OCI-LY7 (cell line): ENCODE measurements at regions not wholly inside any gene's neighbourhood (a gene's known extent, or its start where the extent isn't known, plus 50 kb on each side); places are given as distances from the start of the nearest gene placed in this dataset.

Experiments
- BruUV-seq: library from RNA; stranded (reverse); fragments of 400-500 nt; replicated peaks from 2 replicates; lab custom pipeline; 2021; lab: Mats Ljungman, UMichigan
- CTCF ChIA-PET: fragments of 300-600 bp; sonication (Branson Sonifier 250); formaldehyde crosslinking; loops from one replicate; lab custom pipeline; 2022; ENCODE audit warnings: antibody characterized with exemption; ENCODE audit not compliant: unreplicated experiment; lab: Charles Lee
- POLR2A ChIA-PET: fragments of 300-600 bp; sonication (Branson Sonifier 250); formaldehyde crosslinking; loops from one replicate; lab custom pipeline; 2022; ENCODE audit warnings: antibody characterized with exemption; lab: Charles Lee
- DNase-seq: peaks from one replicate; pipeline ENCODE4 v3.0.0-alpha.2; 2015; ENCODE audit warnings: low spot score
- H2AFZ ChIP-seq: fragments of 200-600 bp; sonication (generic), shearing (Covaris generic); 2 replicates; pipeline ENCODE4 v1.6.1; 2014; ENCODE audit warnings: mild to moderate bottlenecking, antibody characterized with exemption, low read length, moderate library complexity
- H3K27ac ChIP-seq: fragments of 200-600 bp; sonication (generic); 2 replicates; pipeline ENCODE4 v1.5.1; 2014; ENCODE audit warnings: mixed run types, low read depth, mild to moderate bottlenecking, moderate library complexity, low read length, inconsistent platforms; ENCODE audit not compliant: poor library complexity, severe bottlenecking
- H3K36me3 ChIP-seq: fragments of 200-600 bp; sonication (generic); 2 replicates; pipeline ENCODE4 v1.6.1; 2014; ENCODE audit warnings: mild to moderate bottlenecking, antibody characterized with exemption, low read length, moderate library complexity, mixed read lengths; ENCODE audit not compliant: insufficient read depth
- H3K4me1 ChIP-seq: fragments of 200-600 bp; sonication (generic); 2 replicates; pipeline ENCODE4 v1.5.1; 2014; ENCODE audit warnings: mild to moderate bottlenecking, low read length; ENCODE audit not compliant: insufficient read depth, poor library complexity, severe bottlenecking
- H3K4me2 ChIP-seq: fragments of 200-600 bp; sonication (generic); 2 replicates; pipeline ENCODE4 v1.6.1; 2014; ENCODE audit warnings: mild to moderate bottlenecking, low read length
- H3K4me3 ChIP-seq: fragments of 200-600 bp; sonication (generic); 2 replicates; pipeline ENCODE4 v1.5.1; 2014; ENCODE audit warnings: mild to moderate bottlenecking, low read depth, low read length; ENCODE audit not compliant: poor library complexity, severe bottlenecking
- H3K79me2 ChIP-seq: fragments of 200-600 bp; sonication (generic); 2 replicates; pipeline ENCODE4 v1.6.1; 2016; ENCODE audit warnings: low read depth, mild to moderate bottlenecking, low read length, moderate library complexity, mixed read lengths; ENCODE audit not compliant: insufficient read depth
- H3K9me2 ChIP-seq: fragments of 200-600 bp; sonication (generic); 2 replicates; pipeline ENCODE4 v1.6.1; 2016; ENCODE audit warnings: mild to moderate bottlenecking, low read length, mixed read lengths; ENCODE audit not compliant: insufficient read depth
- H3K9me3 ChIP-seq: fragments of 200-600 bp; sonication (generic); 2 replicates; pipeline ENCODE4 v1.6.1; 2014; ENCODE audit warnings: mild to moderate bottlenecking, mixed run types, low read length, mixed read lengths
- H4K20me1 ChIP-seq: fragments of 200-600 bp; sonication (generic); 2 replicates; pipeline ENCODE4 v1.6.1; 2014; ENCODE audit warnings: mild to moderate bottlenecking, antibody characterized with exemption, low read length, moderate library complexity, mixed read lengths; ENCODE audit not compliant: insufficient read depth
- EZH2phosphoT487 ChIP-seq: fragments of 200-600 bp; sonication (generic); IDR thresholded peaks from 2 replicates; pipeline ENCODE4 v1.6.1; 2018; ENCODE audit warnings: low read depth, borderline replicate concordance, mild to moderate bottlenecking, mixed run types, antibody characterized with exemption, low read length, moderate library complexity, mixed read lengths
- intact Hi-C: fragments of 100-400 bp; cut with micrococcal nuclease; formaldehyde crosslinking; loops from one replicate; pipeline ENCODE4 v1.10.0; 2022; ENCODE audit not compliant: unreplicated experiment
- TF ChIP-seq, protein P1 (sequence below): fragments of 200-600 bp; sonication (generic); conservative IDR thresholded peaks from 2 replicates; pipeline ENCODE4 v1.5.1; 2014; ENCODE audit warnings: mild to moderate bottlenecking, antibody characterized with exemption, low read length, moderate library complexity, mixed read lengths

DNA sequence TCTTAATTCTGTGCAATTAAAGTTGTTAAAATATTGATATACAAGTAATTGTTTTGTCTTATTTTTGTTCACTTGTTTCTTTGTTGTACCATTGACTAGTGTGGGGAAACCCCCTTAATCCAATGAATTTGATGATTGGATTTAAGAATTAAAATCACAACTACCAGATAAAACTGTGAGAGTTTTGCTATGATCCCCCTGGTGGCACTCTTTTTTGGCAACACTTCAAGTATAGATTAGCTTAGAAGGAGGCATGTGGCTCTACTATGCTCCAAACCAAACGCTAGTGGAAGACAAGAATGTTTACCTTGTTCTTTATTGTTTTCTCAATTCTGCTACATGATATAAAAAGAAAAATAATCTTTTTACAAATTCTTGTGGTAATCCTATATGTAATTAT lies 477.8 kb upstream of the ETAA1 start:
- POLR2A ChIA-PET: no interaction called here
- intact Hi-C loops: no loop called here
- no TSS peak for BruUV-seq

DNA sequence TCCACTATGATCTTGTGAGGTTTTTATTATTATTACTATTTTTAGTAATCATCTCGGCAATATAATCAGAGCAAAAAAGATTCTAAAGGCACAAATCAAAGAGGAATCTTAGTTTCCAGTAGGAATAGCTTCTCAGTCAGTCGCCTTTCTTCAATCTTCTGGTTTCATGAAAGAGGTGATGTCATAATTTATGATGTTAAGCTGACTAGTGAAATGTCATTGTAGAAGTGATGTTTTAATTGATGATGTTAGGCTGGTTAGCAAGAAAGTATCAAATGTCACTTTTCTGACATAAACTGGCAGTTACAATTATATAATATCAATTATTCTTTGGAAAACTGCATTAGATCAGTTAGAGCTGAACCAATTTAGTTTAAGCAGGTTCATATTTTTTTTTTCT lies 476.7 kb upstream of the ETAA1 start:
- Histone ChIP-seq H3K36me3 (no peaks in the 10 kb centered on the region), H3K4me3 (no peak overlapping the region), H2AFZ (no peak overlapping the region), H4K20me1 (no peaks in the 10 kb centered on the region), H3K4me1 (no peaks in the 10 kb centered on the region), H3K4me2 (no peak overlapping the region), H3K79me2 (no peaks in the 10 kb centered on the region), H3K9me3 (no peaks in the 10 kb centered on the region), H3K27ac (no peak overlapping the region), H3K9me2 (no peaks in the 10 kb centered on the region)
- TF ChIP-seq EZH2phosphoT487: no peak
- TF ChIP-seq, protein P1, sequence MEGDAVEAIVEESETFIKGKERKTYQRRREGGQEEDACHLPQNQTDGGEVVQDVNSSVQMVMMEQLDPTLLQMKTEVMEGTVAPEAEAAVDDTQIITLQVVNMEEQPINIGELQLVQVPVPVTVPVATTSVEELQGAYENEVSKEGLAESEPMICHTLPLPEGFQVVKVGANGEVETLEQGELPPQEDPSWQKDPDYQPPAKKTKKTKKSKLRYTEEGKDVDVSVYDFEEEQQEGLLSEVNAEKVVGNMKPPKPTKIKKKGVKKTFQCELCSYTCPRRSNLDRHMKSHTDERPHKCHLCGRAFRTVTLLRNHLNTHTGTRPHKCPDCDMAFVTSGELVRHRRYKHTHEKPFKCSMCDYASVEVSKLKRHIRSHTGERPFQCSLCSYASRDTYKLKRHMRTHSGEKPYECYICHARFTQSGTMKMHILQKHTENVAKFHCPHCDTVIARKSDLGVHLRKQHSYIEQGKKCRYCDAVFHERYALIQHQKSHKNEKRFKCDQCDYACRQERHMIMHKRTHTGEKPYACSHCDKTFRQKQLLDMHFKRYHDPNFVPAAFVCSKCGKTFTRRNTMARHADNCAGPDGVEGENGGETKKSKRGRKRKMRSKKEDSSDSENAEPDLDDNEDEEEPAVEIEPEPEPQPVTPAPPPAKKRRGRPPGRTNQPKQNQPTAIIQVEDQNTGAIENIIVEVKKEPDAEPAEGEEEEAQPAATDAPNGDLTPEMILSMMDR: no peak
- BruUV-seq: no TSS peak
- DNase-seq: no peak
- POLR2A ChIA-PET: interaction anchor here (0.7 kb wide), 1 partner anchor 253 kb away, joined by 4 read pairs; no protein-coding TSS in a partner anchor
- CTCF ChIA-PET: no interaction called here
- intact Hi-C loops: no loop called here

More for the DNA sequence above, 477.8 kb upstream of the ETAA1 start:
- Histone ChIP-seq H3K36me3 (no peaks in the 10 kb centered on the region), H3K4me1 (no peaks in the 10 kb centered on the region), H3K9me2 (no peaks in the 10 kb centered on the region), H4K20me1 (no peaks in the 10 kb centered on the region), H3K4me2 (no peak overlapping the region), H3K4me3 (no peak overlapping the region), H3K27ac (no peak overlapping the region), H2AFZ (no peak overlapping the region), H3K9me3 (no peaks in the 10 kb centered on the region), H3K79me2 (no peaks in the 10 kb centered on the region)
- TF ChIP-seq EZH2phosphoT487: no peak
- TF ChIP-seq, protein P1: no peak
- DNase-seq: no peak
- CTCF ChIA-PET: no interaction called here

DNA sequence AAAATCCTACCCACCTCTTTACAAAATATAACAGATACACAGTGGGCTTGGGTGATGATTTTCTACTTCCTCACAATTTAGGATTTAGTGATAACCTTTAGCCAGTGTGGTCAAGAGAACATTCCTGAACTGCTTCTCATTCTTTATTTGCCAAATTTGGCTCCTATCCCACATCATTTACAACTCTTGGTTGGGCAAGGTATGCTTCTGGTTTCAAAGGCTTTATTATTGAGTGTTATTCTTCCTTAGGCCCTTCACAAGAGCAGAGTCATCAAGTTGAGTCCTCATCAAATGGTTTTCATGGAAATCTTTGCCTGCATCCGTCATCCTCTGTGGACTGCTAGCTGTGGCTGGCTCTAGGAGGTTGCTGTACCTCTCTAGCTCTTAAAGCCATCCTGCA lies 472.0 kb upstream of the ETAA1 start:
- no TSS peak for BruUV-seq
- no peaks in the 10 kb centered on the region for H3K36me3 ChIP-seq
- H3K9me3 ChIP-seq: no peaks in the 10 kb centered on the region
- intact Hi-C loops: no loop called here
- CTCF ChIA-PET: no interaction called here
- POLR2A ChIA-PET: interaction anchor here (0.6 kb wide), 1 partner anchor 477 kb away, joined by 4 read pairs; no protein-coding TSS in a partner anchor
- H4K20me1 ChIP-seq: no peaks in the 10 kb centered on the region
- no peaks in the 10 kb centered on the region for H3K79me2 ChIP-seq
- H3K4me1 ChIP-seq: no peaks in the 10 kb centered on the region
- no peak for DNase-seq
- H2AFZ ChIP-seq: no peak overlapping the region
- no peak overlapping the region for H3K4me3 ChIP-seq
- no peak for TF ChIP-seq EZH2phosphoT487
- TF ChIP-seq, protein P1: no peak
- no peak overlapping the region for H3K27ac ChIP-seq
- H3K4me2 ChIP-seq: no peak overlapping the region
- H3K9me2 ChIP-seq: no peaks in the 10 kb centered on the region
